GM21717 (cell line): ENCODE measurements at regions not wholly inside any gene's neighbourhood (a gene's known extent, or its start where the extent isn't known, plus 50 kb on each side); places are given as distances from the start of the nearest gene placed in this dataset.

Experiments
- ATAC-seq: cut with Tn5 transposase; IDR thresholded peaks from one replicate; pipeline ENCODE4 v1.9.1; 2021; ENCODE audit warnings: mild to moderate bottlenecking, moderate library complexity; ENCODE audit not compliant: unreplicated experiment

DNA sequence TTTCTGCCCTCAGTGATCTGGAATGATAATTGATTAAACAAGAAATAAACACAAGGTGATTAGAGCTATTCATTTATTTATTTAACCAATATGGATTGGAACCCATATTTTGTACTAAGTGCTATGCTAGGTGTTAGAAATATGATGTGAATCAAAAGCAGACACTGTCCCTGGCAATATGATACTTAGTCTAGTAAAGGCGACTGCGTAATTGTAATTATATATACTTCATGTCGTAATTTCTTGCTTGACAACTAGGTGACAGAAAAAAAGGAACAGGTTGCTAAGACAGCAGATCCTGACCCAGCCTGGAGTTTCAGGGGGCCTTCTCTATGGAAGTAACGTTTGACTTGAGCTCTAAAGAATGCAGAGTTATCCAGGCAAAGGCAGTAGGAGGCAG is 236.5 kb upstream of the F9 start:
- ATAC-seq = no peak

DNA sequence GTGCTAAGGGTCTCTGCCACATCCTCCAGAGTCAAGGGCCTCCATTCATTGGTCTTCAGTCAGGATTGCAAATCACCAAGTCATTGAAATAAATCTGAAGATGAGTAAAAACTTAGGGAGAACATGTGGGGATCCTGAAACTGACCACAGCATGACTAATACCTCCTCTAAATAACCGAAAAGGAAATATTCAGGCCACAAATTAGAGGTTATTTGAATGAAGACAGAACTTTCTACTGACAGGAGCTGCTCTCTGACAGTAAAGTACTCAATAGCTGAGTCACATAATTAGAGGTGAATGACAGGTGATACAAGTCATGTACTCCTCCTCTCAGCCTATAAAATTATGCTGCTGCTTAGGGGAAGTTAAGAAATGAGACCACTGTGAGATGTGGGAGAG is 240.2 kb upstream of the F9 start:
- ATAC-seq = peak; percentile 78

DNA sequence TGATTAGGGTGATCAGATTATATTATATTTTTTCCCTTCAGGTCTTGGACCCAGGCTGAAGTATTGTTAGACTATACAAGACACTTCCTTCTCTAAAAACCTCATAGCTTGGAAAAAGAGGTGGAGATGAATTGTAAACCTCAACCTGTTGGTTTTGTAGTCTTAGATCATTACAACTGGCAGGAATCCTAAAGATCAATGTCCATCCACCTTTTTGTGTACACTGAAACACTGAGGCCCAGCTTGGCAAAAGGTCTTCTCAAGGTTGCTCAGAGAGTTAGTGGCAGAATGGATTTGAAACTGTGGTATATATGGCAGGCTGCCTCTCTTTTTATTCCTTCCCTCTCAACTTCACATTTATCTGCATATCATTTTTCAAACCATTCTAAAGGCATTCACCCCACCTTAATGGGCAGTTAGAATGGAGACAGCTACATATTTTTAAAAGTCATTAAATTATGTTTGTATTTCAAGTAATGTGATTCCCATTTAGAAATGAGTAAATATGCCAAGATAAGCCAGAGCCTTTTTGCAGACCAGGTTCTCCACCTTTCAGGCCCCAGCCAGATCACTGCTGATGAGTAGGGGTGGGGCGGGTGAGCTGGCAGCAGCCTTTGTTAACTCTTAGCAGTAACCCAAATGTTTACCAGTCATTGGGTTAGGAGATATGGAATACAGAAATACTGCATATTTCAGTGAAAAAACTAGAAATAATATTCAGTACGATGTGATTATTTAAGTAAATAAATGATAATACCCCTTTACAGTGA is 243.2 kb upstream of the F9 start:
- ATAC-seq = no peak

DNA sequence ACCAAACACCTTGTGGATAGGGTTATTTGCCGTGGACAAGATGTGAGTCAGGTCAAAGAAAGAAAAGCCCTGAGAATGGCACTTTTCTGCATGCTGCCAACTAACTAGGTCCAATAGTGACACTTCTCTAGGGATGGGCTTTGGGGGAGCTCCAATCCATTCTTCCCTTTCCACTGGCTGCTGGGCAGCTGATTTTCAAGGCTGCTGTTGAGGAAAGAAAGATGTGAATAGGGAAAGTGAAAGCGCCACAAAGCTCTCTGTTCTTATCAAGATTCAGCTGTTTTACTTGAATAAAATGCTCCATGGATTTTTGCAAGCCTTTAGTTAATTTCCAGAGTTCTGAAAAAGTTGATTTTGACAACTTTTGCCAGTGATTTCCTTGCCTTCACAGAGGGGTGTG is 244.2 kb upstream of the F9 start:
- no peak for ATAC-seq

DNA sequence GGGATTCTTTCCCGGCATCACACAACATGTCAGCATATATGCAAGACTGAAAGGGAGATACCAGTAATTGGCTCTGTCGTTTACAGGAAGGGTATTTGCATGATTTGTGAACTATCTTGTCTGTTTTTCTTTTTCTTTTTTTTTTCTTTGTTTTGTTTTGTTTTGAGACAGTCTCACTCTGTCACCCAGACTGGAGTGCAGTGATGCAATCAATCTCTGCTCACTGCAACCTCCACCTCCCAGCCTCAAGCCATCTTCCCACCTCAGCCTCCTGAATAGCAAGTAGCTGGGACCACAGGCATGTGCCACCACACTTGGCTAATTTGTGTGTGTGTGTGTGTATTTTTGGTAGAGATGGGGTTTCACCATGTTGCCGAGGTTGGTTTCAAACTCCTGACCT is 262.7 kb upstream of the F9 start:
- ATAC-seq = no peak

DNA sequence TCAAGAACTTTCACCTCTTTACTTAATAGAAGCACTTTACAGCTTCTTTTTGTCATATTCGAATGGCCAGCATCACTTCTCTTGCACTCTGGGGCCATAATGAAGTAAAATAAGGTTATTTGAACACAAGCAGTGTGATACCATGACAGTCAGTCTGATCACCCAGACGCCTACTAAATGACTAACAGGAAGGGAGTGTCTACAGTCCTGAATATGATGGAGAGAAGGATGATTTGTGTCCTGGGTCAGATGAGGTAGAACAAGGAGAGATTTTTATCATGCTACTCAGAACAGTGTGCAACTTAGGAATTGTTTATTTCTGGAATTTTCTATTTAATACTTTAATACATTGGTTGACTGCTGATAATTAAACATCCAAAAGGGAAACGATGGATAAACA is 284.2 kb upstream of the F9 start:
- no peak for ATAC-seq

DNA sequence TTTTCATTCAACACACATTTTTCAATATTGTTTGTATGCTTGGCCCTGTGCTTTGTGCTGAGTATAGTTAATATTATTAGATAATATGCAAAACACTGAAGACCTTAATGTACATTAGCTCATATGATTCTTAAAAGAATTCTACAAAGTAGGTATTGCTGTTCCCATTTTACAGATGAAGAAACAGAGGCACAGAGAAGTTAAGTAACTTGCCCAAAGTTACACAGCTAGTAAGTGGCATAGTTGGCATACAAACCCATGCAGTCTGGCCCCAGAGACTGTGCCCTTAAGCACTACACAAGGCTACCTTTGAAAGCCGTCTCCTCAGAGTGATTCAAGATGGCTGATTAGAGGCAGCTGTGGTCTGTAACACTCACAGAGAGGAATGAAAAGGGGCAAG is 293.4 kb upstream of the F9 start:
- ATAC-seq = no peak

DNA sequence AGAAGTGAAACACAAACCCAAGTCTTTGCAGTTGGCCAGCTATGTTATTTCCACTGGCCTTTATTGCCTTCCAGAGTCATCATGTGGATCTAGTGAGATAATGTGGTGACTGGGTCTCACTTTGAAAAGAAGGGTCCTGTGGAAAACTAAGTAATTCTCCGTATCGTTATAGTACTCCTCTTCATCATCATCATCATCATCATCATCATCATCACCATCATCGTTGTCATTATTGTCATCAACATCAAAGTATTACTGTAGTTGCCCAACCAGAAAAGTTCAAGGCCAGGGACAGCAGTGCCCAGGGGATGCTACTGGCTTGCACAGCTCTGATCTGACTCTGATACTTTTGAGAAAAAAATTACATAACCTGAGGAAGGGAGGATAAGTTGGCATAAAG is 295.6 kb upstream of the F9 start:
- ATAC-seq = no peak

DNA sequence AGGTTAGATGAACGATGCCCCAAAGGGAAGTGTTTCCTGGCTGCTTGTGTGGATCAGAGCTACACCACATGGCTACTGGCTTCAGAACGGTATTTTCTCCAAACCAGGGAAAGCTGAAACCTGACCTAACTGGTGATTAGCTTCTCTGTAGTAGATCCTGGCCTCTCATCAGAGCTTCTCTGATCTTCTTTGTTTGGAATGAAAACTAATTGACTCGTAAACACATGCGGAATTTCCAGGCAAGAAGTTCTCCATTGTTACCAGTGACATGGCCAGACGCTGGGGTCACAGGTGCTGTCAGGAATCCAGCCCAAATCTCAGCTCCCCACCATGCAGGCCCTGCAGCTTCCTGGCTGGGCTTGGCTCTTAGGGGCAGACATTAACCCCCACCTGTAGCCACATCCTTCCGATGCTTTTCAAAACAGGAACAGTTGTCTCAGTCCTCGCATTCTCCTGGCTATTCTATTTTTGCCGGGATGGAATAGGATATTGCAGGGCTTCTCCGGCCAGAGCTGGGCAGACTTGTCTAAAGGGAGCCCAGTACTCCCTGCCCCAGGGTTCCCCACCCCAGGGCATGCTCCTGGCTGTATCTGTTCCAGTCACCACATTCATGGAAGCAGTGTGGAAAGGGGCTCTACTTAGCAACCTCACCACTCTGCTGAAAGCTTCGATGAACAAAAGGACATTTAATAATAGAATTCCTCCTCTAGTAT is 305.4 kb upstream of the F9 start:
- no peak for ATAC-seq

DNA sequence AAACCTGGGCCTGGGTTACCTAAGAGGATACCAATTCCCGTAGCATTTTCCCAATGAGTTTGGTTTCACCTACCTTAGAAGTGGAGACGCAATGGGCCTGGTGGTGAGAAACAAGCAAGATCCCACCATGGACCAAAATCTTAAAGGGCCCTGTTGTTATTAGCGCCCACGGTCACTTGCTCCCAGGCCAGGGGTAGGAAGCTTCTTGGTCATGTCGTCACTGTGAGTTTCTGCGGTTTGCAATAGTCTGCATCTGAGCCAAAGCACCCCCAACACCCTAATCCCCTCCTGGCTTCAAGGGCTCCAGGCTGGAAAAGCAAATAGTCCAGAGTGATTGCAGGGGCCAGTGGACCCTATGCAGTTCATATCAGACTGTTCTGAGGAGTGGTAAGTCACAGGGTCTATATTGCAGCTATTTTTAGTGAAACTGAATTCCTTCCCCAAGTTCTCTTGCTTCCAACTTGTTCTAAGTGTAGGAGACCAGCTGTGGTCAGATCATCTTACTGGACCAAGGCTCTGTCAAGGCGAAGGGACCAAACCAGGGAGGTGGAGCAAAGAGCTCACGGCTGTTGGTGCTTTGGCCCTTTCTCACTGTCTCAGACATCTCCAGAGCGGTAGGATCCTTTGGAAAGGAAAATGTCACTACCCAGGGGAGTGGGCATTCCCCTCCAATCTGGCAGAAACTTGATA is 307.9 kb upstream of the F9 start:
- no peak for ATAC-seq

DNA sequence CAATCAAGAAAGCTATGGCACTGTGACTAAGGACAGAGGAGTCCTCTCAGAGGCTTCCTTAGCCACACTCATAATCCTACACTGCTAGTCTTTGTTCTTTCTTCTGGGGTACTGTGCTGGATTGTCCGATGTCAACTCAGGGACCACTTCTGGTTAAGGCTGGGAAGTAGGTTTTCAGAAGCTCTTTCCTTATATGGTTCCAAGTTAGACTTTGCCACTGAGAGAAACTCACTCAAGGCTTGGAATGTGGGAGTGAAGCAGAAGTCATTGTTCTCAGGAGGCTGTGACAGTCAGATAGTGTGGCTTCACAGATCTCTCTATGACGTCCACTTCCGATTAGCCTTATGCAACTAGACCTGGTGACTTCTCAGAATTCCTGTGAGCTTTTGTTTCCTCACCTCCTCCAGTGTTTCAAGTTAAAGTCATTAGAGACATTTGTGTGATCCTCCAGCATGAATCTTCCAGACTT is 317.3 kb upstream of the F9 start:
- no peak for ATAC-seq

DNA sequence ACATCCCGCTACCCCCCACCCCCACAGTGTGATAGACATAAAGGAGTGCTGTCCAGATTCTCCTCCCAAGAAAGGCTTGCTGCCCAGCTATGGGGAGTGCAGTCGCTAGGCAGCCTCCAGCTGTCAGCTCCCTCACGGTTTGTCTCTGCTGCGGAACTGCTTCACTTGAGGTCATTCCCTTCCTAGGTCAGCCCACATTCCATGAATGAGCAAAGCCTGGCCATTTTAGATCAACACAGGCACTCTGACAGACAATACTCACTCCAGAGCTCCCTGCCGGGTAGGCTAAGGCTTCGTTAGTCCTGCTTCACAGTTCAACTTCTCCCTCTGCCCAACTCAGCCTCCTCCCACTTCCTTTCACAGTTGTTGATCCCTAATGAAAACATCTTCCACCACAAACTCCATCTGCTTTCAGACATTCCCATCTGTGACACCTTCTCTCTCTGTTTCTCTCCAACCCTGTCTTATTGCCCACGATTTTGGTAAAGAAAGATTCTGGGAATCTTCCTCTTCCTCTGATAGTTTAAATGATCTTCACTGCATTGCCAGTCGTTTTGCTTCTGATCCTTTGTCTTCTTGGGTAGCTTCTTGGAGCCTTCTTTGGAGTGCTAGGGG is 318.9 kb upstream of the F9 start:
- no peak for ATAC-seq

DNA sequence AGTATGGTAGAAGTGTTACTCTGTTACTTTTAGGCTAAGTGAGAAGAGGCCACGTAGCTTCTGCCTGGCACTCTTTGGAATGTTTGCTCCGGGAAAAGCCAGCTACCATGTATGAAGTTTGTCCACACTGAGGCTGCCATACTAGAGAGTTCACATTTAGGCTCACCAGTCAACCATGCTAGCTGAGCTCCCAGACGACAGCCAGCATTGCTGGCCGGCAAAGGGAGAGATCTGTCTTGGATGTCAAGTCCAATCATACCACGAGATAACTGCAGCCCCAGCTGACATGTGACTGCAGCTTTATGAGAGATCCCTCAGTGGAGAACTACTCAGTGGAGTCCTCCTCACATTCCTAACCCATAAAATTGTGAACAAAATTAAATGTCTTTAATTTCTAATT is 321.2 kb upstream of the F9 start:
- no peak for ATAC-seq

DNA sequence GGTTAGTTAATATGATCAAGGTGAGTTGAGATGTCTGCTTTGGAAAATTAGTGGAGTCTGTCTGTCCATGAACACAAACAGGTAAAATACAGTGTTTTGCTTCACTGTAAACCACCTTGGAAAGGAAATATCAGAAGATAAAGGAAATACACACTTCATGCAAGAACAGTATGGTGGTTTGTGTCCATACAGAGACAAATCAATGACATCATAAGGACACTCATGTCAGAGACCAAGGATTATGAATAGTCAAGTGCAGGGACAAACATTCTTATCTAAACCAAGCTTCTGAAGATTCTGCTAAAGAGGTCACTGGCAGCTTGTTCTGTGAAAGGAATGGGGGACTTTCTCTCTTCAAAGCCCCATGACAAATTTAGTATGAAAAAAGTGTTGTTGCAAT is 322.9 kb upstream of the F9 start:
- ATAC-seq = no peak

DNA sequence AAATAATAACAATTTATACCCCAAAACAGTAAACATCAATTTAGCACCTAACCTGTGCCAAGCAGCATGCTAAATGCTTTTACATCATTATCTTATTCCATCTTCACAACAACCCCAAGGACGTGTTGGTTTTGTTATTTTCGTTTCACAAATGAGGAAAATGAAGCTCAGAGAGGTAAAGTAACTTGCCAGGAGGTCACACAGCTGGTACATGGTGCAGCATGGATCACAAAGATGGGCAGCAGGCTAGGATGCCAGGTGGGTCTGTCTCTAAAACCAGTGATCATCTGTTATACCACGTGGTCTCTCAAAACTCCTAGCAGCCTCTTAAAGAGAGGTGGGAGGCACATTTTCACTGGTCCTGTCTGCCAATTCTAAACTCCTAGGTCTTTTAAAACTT is 323.6 kb upstream of the F9 start:
- ATAC-seq = no peak

DNA sequence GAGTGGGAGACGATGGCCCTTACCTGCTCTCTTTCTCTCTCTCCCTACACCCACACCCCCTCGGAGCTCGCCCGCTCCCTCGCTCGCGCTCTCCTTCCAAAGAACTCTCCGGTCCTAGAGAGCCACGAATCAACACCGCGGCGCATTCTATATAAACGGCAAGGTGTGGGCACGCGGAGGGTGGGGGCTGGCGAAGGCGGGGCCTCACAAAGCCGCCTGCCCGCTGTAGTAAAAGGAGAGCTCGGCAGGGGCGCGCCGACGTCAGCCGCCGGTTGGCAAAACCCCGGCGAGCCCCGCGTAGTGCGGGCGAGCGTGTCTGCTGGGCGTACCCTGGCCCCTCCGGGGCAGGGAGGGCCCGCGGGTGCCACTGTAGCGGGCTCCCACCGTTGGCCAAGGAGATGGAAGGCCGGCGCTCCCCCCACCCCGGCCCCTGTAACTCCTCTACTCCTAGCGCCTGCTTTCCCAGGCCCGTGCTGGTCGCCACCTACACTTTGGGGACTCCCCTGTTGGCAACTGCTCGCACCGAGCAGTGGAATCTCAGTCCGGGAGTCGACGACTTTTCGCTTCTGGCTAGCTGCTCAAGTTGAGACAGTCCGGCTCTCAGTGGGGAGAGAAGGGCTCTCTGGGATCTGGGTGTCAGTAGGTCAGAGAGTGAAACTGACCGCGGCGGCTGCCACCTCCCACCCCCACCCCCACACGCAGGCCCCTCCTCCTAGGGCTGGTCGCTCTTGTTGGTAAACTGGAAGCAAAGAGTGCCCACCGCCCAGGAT is 325.5 kb upstream of the F9 start:
- no peak for ATAC-seq

DNA sequence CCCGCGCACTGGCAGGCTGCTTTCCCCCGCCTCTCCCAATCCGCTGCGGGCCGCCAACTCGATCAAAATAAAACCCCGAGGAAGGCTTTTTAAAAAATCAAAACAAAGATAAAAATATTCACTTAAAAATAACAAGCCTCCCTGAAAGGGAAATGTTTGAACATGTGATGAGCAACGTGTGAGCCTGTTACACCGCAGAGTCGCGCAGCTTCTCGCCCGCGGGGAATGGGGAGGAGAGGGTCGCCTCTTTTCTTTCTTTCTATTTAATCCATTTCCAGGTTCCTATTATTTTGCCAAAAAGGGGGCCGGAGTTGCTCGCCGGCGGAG is 326.0 kb upstream of the F9 start:
- ATAC-seq = no peak

DNA sequence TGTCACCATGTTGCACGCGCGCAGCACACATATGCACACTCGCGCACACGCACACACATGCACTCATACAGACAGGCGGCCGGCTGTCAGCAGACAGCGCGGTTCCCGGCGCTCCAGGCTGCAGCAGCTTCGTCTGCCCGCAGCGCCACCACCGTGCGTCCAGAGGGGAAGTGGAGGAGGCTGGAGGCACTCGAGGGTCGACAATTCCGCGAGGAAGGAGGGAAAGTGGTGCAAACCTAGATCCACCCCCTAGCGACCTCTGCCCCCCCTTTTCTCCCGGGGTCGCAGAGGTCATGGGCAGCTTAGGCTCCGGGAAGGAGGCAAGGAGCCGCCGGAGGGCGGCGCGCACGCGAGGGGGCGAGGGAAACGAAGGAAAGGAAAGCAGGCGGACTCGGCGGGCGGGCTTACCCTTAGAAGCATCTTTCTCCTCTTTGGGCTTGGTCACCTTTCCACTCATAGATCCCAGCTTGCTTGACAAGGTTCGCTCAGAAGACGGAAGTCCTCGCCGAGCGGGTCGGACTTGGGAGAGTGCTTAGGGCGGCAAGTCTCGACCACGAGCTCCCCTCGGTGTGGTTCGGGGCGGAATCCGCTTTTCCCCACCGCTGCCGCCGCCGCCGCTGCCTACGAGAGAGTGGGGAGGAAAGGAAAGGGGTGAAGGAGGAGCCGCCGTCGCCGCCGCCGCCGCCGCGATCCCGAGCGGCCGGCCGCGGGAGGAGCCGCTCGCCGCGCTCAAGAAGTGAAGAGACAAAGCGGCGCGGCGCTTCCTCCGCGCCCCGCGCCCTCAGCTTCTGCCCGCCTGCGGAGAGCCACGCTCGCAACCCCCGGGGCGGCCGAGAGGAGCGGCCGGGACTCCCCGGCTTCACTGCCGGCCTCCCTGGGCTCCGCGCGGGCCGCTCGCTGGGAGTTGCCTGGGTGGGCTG is 326.6 kb upstream of the F9 start:
- ATAC-seq = no peak

DNA sequence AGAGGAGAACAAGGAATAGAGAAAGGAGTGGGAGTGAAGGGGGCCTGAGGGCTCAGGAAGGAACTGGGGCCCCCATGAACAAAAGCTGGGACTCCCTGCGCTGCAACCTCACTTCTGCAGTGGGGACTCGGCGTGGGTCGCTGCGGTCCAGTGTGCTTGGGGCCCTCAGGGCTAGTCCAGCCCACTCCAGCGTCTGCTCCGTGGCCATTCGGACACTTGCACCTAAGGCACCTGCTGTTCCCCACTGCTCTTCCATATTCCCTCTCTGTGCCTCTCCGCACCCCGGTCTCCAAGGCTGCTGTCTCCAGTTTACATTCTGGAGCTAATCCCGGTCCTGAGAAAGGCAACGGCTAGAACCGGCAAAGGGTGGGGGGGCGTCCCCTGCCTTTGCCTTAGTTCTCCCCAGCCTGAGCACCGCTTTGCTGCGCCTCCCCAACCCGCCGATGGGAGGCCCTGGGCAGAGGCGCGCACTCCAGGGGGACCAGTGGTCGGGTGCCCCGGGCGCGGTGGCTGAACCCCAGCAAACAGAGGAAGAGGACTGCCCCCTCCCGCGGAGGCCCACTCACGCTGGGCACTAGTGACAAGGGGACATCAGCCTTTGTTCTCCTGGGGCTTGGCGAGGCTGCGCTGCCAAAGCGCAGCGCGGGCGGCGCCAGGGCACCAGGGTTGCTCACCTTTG is 327.7 kb upstream of the F9 start:
- ATAC-seq = no peak
